ENCODE measurements at regions not wholly inside any gene's neighbourhood (a gene's known extent, or its start where the extent isn't known, plus 50 kb on each side); places are given as distances from the start of the nearest gene placed in this dataset.
"Not testable (repeated sequence)": the region's sequence is repeated elsewhere in the genome, so short reads cannot be mapped to it uniquely, and the experiment has no call there.

GRCh38 chr11:67793750-67794149 is 119.3 kb upstream of the ALDH3B2 start:
- H2AFZ ChIP-seq (ENCODE audit: low read length); H3K9me3 ChIP-seq (ENCODE audit: insufficient read depth in 2 of 2, low read depth in 1 of 2, low read length in 1 of 2); H4K5ac ChIP-seq (ENCODE audit: insufficient read length, low read depth, low read length); H3K9ac ChIP-seq (replicated peaks in 1 of 4; ENCODE audit: extremely low read depth in 1 of 4, low read depth in 3 of 4, low read length in 3 of 4); H3K79me1 ChIP-seq (ENCODE audit: low read depth, low read length); H3K18ac ChIP-seq (ENCODE audit: extremely low read depth, low read length); POLR2A ChIA-PET (ENCODE audit: partially characterized antibody); H3K27ac ChIP-seq (ENCODE audit: low read depth, low read length); H3K79me2 ChIP-seq (ENCODE audit: control insufficient read depth in 1 of 2, insufficient read depth in 2 of 2, low read length in 2 of 2); H3K4me1 ChIP-seq (replicated peaks in 1 of 4; ENCODE audit: control insufficient read depth in 3 of 4, insufficient read depth in 4 of 4, low read length in 3 of 4); H3K14ac ChIP-seq (ENCODE audit: insufficient read length); H2BK5ac ChIP-seq (ENCODE audit: low read depth, low read length); H2AK5ac ChIP-seq (ENCODE audit: low read depth, low read length); H4K20me1 ChIP-seq (replicated peaks in 1 of 2; ENCODE audit: control insufficient read depth in 1 of 2, insufficient read depth in 2 of 2, low read length in 2 of 2); H3K4me2 ChIP-seq (ENCODE audit: insufficient read depth in 1 of 2, low read depth in 2 of 2, low read length in 2 of 2); H4K91ac ChIP-seq (replicated peaks; ENCODE audit: insufficient read length, low read length); DNase-seq (ENCODE audit: low read depth in 1 of 2, low spot score in 2 of 2); H2BK120ac ChIP-seq (replicated peaks; ENCODE audit: low read depth, low read length); H2BK12ac ChIP-seq (ENCODE audit: low read depth, low read length); H3K36me3 ChIP-seq (ENCODE audit: control insufficient read depth in 2 of 4, insufficient read depth in 4 of 4, low read length in 3 of 4); FAIRE-seq; H3K23me2 ChIP-seq (ENCODE audit: low read depth, low read length); H2BK15ac ChIP-seq (ENCODE audit: low read length); H3K27me3 ChIP-seq (replicated peaks in 1 of 4; ENCODE audit: control insufficient read depth in 3 of 4, extremely low read depth in 1 of 4, insufficient read depth in 3 of 4, low read length in 3 of 4); H3K4me3 ChIP-seq (ENCODE audit: extremely low read depth in 1 of 4, insufficient read depth in 2 of 4, low read depth in 3 of 4, low read length in 4 of 4); H3K23ac ChIP-seq (ENCODE audit: insufficient read length); H4K8ac ChIP-seq (ENCODE audit: extremely low read depth, insufficient read depth, low read length); H3K56ac ChIP-seq (replicated peaks; ENCODE audit: insufficient read length, low read depth, low read length); H3K4ac ChIP-seq (replicated peaks; ENCODE audit: insufficient read length, low read depth, low read length); H2BK20ac ChIP-seq (ENCODE audit: low read length): not testable (repeated sequence)
- CTCF ChIA-PET (ENCODE audit: partially characterized antibody) = interaction anchor here (1.3 kb wide), 1 partner anchor 60 kb away, joined by 3 read pairs; no protein-coding TSS in a partner anchor
- 67% methylated on average over 3 of the region's 8 CpGs; no CpG with 5 or more reads in 1 of the 2 experiments for WGBS, 2 experiments (ENCODE audit: extremely low coverage in 1 of 2, insufficient coverage in 1 of 2, insufficient read length in 1 of 2, insufficient replicate concordance in 2 of 2, low coverage in 1 of 2, low lambda C conversion rate in 2 of 2, missing lambda C conversion rate in 1 of 2)

Data from H1 (cell line).